ENCODE measurements at regions not wholly inside any gene's neighbourhood (a gene's known extent, or its start where the extent isn't known, plus 50 kb on each side); places are given as distances from the start of the nearest gene placed in this dataset.

DNA sequence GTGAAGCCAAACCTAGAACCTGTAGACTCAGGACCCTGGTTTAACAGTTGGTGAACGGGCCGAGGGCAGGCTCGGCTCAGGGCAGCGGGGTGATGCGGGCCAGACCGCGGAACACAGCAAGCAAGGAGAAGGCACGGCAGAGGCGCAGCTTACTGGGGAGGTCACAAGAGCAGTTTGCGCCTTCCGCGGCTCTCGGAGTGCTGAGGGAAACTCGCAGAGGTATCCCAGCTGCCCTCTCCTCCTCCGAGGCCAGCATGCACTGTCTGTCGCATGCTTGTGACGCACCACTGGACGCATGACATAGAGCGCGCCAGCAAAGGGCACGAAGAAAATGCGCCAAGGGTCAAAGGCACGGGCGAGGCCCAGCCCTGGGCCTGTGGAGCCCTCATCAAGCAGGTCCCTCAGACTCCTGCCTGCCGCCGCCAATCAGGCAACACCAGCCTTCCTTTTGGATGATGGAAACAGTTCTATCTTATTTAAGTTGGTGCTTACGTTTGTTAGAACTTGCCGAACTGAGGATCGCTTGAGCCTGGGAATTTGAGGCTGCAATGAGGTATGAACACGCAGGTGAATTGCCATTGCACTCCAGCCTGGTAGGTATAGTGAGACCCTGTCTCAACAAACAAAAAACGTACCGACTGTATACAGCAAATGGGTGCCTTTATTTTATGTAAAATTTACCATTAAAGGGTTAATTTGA is 574.3 kb upstream of the GHITM start:
- Histone ChIP-seq H3K27me3 (ENCODE audit: control insufficient read depth, insufficient read depth, low read length) (no peaks in the 10 kb centered on the region), H3K4me3 (ENCODE audit: low read depth, low read length) (no peak overlapping the region), H3K36me3 (ENCODE audit: control insufficient read depth, insufficient read depth, low read length) (no peaks in the 10 kb centered on the region)
- DNase-seq (ENCODE audit: low read depth) = no peak
- TF ChIP-seq CTCF (IDR thresholded peaks at IDR 0.05; ENCODE audit: insufficient read depth, low read length, poor library complexity, severe bottlenecking) = no peak

DNA sequence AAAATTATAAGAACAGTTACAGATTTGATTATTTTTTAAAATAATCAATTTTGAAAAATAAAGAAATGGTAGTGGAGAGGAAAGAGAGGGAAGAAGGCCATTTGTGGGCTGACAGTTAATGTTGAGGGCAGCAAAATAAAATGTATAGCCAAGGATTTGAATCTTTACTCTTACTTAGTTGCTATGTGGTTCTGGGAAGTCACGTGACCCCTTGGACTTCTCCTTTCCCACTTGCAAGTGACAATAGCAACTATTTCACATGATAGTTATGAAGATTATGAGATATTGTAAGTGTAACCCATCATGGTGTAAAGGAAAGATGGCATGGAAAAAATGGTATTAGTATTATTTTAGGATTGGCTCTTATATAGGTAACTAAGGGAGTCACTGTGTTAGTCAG is 567.3 kb upstream of the GHITM start:
- TF ChIP-seq CTCF (IDR thresholded peaks at IDR 0.05; ENCODE audit: insufficient read depth, low read length, poor library complexity, severe bottlenecking) = no peak
- Histone ChIP-seq H3K27me3 (ENCODE audit: control insufficient read depth, insufficient read depth, low read length) (no peaks in the 10 kb centered on the region), H3K36me3 (ENCODE audit: control insufficient read depth, insufficient read depth, low read length) (no peaks in the 10 kb centered on the region), H3K4me3 (ENCODE audit: low read depth, low read length) (no peak overlapping the region)
- no peak for DNase-seq (ENCODE audit: low read depth)

DNA sequence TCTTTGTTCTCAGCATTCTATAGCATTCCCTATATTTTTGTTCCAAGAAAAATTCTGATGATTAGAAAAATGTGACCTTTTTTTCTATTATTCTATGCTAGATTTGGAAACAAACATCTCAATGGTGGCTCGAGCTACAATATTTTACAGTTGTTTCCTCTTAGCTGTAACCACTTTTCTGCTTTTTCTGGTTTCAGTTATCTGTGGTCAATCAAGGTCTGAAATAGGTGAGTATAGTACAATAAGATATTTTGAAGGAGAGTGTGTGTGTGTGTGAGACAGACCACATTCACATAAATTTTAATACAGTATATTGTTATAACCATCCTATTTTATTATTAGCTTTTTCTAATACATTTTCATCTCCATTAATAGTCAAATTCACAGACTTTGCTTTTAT is 564.5 kb upstream of the GHITM start:
- Histone ChIP-seq H3K27me3 (ENCODE audit: control insufficient read depth, insufficient read depth, low read length) (no peaks in the 10 kb centered on the region), H3K4me3 (ENCODE audit: low read depth, low read length) (no peak overlapping the region), H3K36me3 (ENCODE audit: control insufficient read depth, insufficient read depth, low read length) (no peaks in the 10 kb centered on the region)
- DNase-seq (ENCODE audit: low read depth) = no peak
- no peak for TF ChIP-seq CTCF (IDR thresholded peaks at IDR 0.05; ENCODE audit: insufficient read depth, low read length, poor library complexity, severe bottlenecking)

- Histone ChIP-seq H3K4me3 (ENCODE audit: low read depth, low read length) (no peak overlapping the region), H3K36me3 (ENCODE audit: control insufficient read depth, insufficient read depth, low read length) (no peaks in the 10 kb centered on the region), H3K27me3 (ENCODE audit: control insufficient read depth, insufficient read depth, low read length) (no peaks in the 10 kb centered on the region)
- DNase-seq (ENCODE audit: low read depth) = no peak
- no peak for TF ChIP-seq CTCF (IDR thresholded peaks at IDR 0.05; ENCODE audit: insufficient read depth, low read length, poor library complexity, severe bottlenecking)
These were observed 561.9 kb upstream of the GHITM start for GRCh38 chr10:83577421-83577820.

GRCh38 chr10:83580373-83581012 is 558.8 kb upstream of the GHITM start:
- H3K36me3 ChIP-seq (ENCODE audit: control insufficient read depth, insufficient read depth, low read length) = no peaks in the 10 kb centered on the region
- H3K27me3 ChIP-seq (ENCODE audit: control insufficient read depth, insufficient read depth, low read length) = no peaks in the 10 kb centered on the region
- H3K4me3 ChIP-seq (ENCODE audit: low read depth, low read length) = no peak overlapping the region
- no peak for DNase-seq (ENCODE audit: low read depth)
- no peak for TF ChIP-seq CTCF (IDR thresholded peaks at IDR 0.05; ENCODE audit: insufficient read depth, low read length, poor library complexity, severe bottlenecking)

Data from kidney epithelial cell (primary cell).